Thoracic aorta (tissue), 2 donors: ENCODE measurements at regions not wholly inside any gene's neighbourhood (a gene's known extent, or its start where the extent isn't known, plus 50 kb on each side); places are given as distances from the start of the nearest gene placed in this dataset.

Experiments used
- ATAC-seq: fragments of 150-250 bp; one replicate; pipeline ENCODE4 v1.8.0; 2017; ENCODE audit warnings: low read depth; ENCODE audit not compliant: insufficient number of reproducible peaks, low FRiP score
- DNase-seq: peaks from one replicate; pipeline ENCODE4 v3.0.0-alpha.2; 2020; ENCODE audit warnings: low spot score
- H3K27ac ChIP-seq, 2 donors: fragments of 200-600 bp; sonication (generic); 1 replicate in 1 of 2; 2 replicates in 1 of 2; pipeline ENCODE4 v1.5.1; 2016; ENCODE audit warnings: mild to moderate bottlenecking in 2 of 2, moderate library complexity in 2 of 2
- H3K27me3 ChIP-seq: fragments of 200-600 bp; sonication (generic); replicated peaks from 2 replicates; pipeline ENCODE4 v1.6.0; 2016; ENCODE audit warnings: mild to moderate bottlenecking; ENCODE audit not compliant: insufficient read depth
- H3K36me3 ChIP-seq: fragments of 200-600 bp; sonication (generic); one replicate; pipeline ENCODE4 v1.5.1; 2016
- H3K4me1 ChIP-seq, 2 donors: fragments of 200-600 bp; sonication (generic); 1 replicate in 1 of 2; 2 replicates in 1 of 2; pipeline versions ENCODE4 v1.5.1 to v1.6.0; 2016; ENCODE audit warnings: low read depth in 2 of 2, mild to moderate bottlenecking in 1 of 2; ENCODE audit not compliant: control insufficient read depth in 1 of 2
- H3K4me3 ChIP-seq: fragments of 200-600 bp; sonication (generic); 2 replicates; pipeline ENCODE4 v1.5.1; 2016; ENCODE audit warnings: mild to moderate bottlenecking
- H3K9me3 ChIP-seq: fragments of 200-600 bp; sonication (generic); 2 replicates; pipeline ENCODE4 v1.5.1; 2016
- CTCF ChIP-seq: fragments of 200-600 bp; sonication (generic); IDR thresholded peaks from one replicate; pipeline ENCODE4 v1.5.1; 2019; ENCODE audit warnings: antibody characterized with exemption

- Histone ChIP-seq H3K9me3 (peaks cover 5% of the 10 kb centered on the region), H3K4me1 (no peaks in the 10 kb centered on the region), H3K36me3 (no peaks in the 10 kb centered on the region), H3K4me3 (no peak overlapping the region), H3K27ac (no peak overlapping the region), H3K27me3 (no peaks in the 10 kb centered on the region)
- DNase-seq: no peak
- peak; percentile 36 for TF ChIP-seq CTCF
- no peak for ATAC-seq
These were observed 511.1 kb downstream of the TENT5A start for GRCh38 chr6:81241126-81242041.

GRCh38 chr6:81238390-81238789 lies 514.1 kb downstream of the TENT5A start:
- no peaks in the 10 kb centered on the region for H3K9me3 ChIP-seq
- DNase-seq: no peak
- no peak for TF ChIP-seq CTCF
- no peaks in the 10 kb centered on the region for H3K4me1 ChIP-seq
- no peaks in the 10 kb centered on the region for H3K27me3 ChIP-seq
- no peak overlapping the region for H3K27ac ChIP-seq
- no peak for ATAC-seq
- no peaks in the 10 kb centered on the region for H3K36me3 ChIP-seq
- H3K4me3 ChIP-seq: no peak overlapping the region

DNA sequence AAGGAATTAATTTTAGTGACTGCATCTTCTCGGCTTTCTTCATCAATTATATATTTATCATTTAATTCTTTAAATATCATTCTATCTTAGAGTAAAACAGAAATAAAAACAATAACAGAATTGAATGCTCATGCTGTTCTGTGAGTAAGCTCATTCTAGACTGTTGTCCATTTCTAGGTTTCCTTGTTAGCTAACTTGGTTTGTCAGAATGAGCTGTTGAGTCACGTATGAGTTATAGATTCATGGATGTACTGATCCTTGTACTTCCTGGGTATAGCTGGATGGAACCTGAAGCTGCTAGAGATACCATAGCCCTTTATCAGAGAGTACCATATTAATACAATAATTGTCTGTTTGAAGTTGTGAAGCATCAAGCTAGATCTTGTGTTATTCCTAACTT lies 515.3 kb downstream of the TENT5A start:
- H3K4me3 ChIP-seq: no peak overlapping the region
- ATAC-seq: no peak
- no peak overlapping the region for H3K27ac ChIP-seq
- no peak for DNase-seq
- TF ChIP-seq CTCF: no peak
- H3K9me3 ChIP-seq: no peaks in the 10 kb centered on the region
- H3K27me3 ChIP-seq: no peaks in the 10 kb centered on the region
- H3K36me3 ChIP-seq: no peaks in the 10 kb centered on the region
- no peaks in the 10 kb centered on the region for H3K4me1 ChIP-seq

GRCh38 chr6:81235512-81235911 lies 517.0 kb downstream of the TENT5A start:
- no peak for TF ChIP-seq CTCF
- H3K36me3 ChIP-seq: no peaks in the 10 kb centered on the region
- no peak overlapping the region for H3K27ac ChIP-seq
- ATAC-seq (no peak), DNase-seq (no peak)
- H3K9me3 ChIP-seq: no peaks in the 10 kb centered on the region
- no peak overlapping the region for H3K4me3 ChIP-seq
- no peaks in the 10 kb centered on the region for H3K4me1 ChIP-seq
- H3K27me3 ChIP-seq: no peaks in the 10 kb centered on the region

DNA sequence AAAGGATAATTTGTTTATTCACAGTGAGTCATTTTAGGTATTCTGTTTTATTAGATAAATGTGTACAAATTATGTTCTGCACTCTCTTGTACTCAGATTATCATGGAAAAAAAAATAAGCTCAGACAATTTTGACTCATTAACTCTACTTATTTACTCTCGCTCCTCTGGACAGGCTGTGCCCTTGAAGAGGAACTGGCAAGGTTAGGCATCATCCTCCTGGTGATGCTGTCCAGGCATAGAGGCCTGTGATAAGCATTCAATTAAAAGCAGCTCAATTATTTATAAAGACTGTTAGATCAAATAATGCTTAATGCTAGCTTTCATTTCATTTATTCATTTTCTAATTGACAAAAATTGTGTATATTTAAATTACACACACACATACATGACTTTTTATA lies 518.5 kb downstream of the TENT5A start:
- Histone ChIP-seq H3K27me3 (no peaks in the 10 kb centered on the region), H3K9me3 (no peaks in the 10 kb centered on the region), H3K27ac (no peak overlapping the region), H3K36me3 (no peaks in the 10 kb centered on the region), H3K4me3 (no peak overlapping the region), H3K4me1 (peaks cover 0 to 6% of the 10 kb centered on the region in 2 donors)
- DNase-seq (no peak), ATAC-seq (no peak)
- no peak for TF ChIP-seq CTCF
